H9 (cell line): ENCODE measurements at regions not wholly inside any gene's neighbourhood (a gene's known extent, or its start where the extent isn't known, plus 50 kb on each side); places are given as distances from the start of the nearest gene placed in this dataset.

Source experiments
- DNase-seq: peaks from one replicate; pipeline ENCODE4 v3.0.0-alpha.2; 2017
- H2AFZ ChIP-seq: one replicate; pipeline ENCODE4 v1.6.1; 2013; ENCODE audit warnings: mild to moderate bottlenecking, low read length, control low read depth, moderate library complexity
- H2AK5ac ChIP-seq: 2 replicates; pipeline ENCODE4 v1.6.1; 2013; ENCODE audit warnings: low read length, control low read depth, mixed read lengths; ENCODE audit not compliant: insufficient read length
- H2BK120ac ChIP-seq: one replicate; pipeline ENCODE4 v1.6.1; 2013; ENCODE audit warnings: low read depth, mild to moderate bottlenecking, low read length, control low read depth, inconsistent platforms; ENCODE audit not compliant: poor library complexity, severe bottlenecking
- H2BK12ac ChIP-seq: 2 replicates; pipeline ENCODE4 v1.6.1; 2013; ENCODE audit warnings: low read length, control low read depth, mixed read lengths, low read depth; ENCODE audit not compliant: insufficient read length
- H2BK15ac ChIP-seq: 2 replicates; pipeline ENCODE4 v1.6.1; 2013; ENCODE audit warnings: low read depth, low read length, control low read depth
- H2BK20ac ChIP-seq: one replicate; pipeline ENCODE4 v1.6.1; 2013; ENCODE audit warnings: low read depth, mild to moderate bottlenecking, low read length, control low read depth, inconsistent platforms; ENCODE audit not compliant: poor library complexity, severe bottlenecking
- H2BK5ac ChIP-seq: 2 replicates; pipeline ENCODE4 v1.6.1; 2013; ENCODE audit warnings: low read length, control low read depth, mixed read lengths; ENCODE audit not compliant: insufficient read length
- H3K14ac ChIP-seq: 2 replicates; pipeline ENCODE4 v1.6.1; 2013; ENCODE audit warnings: low read length, control low read depth; ENCODE audit not compliant: insufficient read depth
- H3K18ac ChIP-seq: 2 replicates; pipeline ENCODE4 v1.6.1; 2013; ENCODE audit warnings: low read depth, mild to moderate bottlenecking, mixed read lengths, low read length, control low read depth; ENCODE audit not compliant: insufficient read length
- H3K23ac ChIP-seq: 2 replicates; pipeline ENCODE4 v1.6.1; 2013; ENCODE audit warnings: low read length, control low read depth, mixed read lengths, low read depth; ENCODE audit not compliant: insufficient read length
- H3K23me2 ChIP-seq: 2 replicates; pipeline ENCODE4 v1.6.1; 2013; ENCODE audit warnings: low read depth, mild to moderate bottlenecking, mixed read lengths, low read length, control low read depth; ENCODE audit not compliant: insufficient read length, poor library complexity, severe bottlenecking
- H3K27ac ChIP-seq: 2 replicates; pipeline ENCODE4 v1.5.1; 2013; ENCODE audit warnings: low read length, control low read depth, mixed read lengths, low read depth; ENCODE audit not compliant: insufficient read length
- H3K27me3 ChIP-seq: 2 replicates; pipeline ENCODE4 v1.6.1; 2013; ENCODE audit warnings: low read length, control low read depth, inconsistent platforms; ENCODE audit not compliant: insufficient read depth
- H3K4ac ChIP-seq: 2 replicates; pipeline ENCODE4 v1.6.1; 2013; ENCODE audit warnings: low read depth, mild to moderate bottlenecking, control low read depth, inconsistent platforms, low read length, moderate library complexity
- H3K4me1 ChIP-seq: 2 replicates; pipeline ENCODE4 v1.6.1; 2013; ENCODE audit warnings: low read length, control low read depth, inconsistent platforms; ENCODE audit not compliant: insufficient read depth
- H3K4me2 ChIP-seq: 2 replicates; pipeline ENCODE4 v1.6.1; 2013; ENCODE audit warnings: low read length, control low read depth, mixed read lengths; ENCODE audit not compliant: insufficient read length, insufficient read depth
- H3K56ac ChIP-seq: 2 replicates; pipeline ENCODE4 v1.6.1; 2013; ENCODE audit warnings: low read depth, mild to moderate bottlenecking, mixed read lengths, low read length, control low read depth; ENCODE audit not compliant: insufficient read length
- H3K79me1 ChIP-seq: 2 replicates; pipeline ENCODE4 v1.6.1; 2013; ENCODE audit warnings: low read depth, mild to moderate bottlenecking, moderate library complexity, low read length, control low read depth, inconsistent platforms; ENCODE audit not compliant: insufficient read depth, poor library complexity, severe bottlenecking
- H3K79me2 ChIP-seq: 2 replicates; pipeline ENCODE4 v1.6.1; 2013; ENCODE audit warnings: low read length, control low read depth, inconsistent platforms; ENCODE audit not compliant: insufficient read depth
- H3K9ac ChIP-seq: 2 replicates; pipeline ENCODE4 v1.6.1; 2013; ENCODE audit warnings: low read length, control low read depth, mixed read lengths; ENCODE audit not compliant: insufficient read length; ENCODE audit errors: extremely low read depth
- H3K9me3 ChIP-seq: one replicate; pipeline ENCODE4 v1.6.1; 2013; ENCODE audit warnings: low read depth, low read length, inconsistent platforms; ENCODE audit not compliant: control insufficient read depth
- H3T11ph ChIP-seq: one replicate; pipeline ENCODE4 v1.6.1; 2013; ENCODE audit warnings: mild to moderate bottlenecking, low read length, control low read depth, inconsistent platforms
- H4K20me1 ChIP-seq: one replicate; pipeline ENCODE4 v1.6.1; 2013; ENCODE audit not compliant: control insufficient read depth, insufficient read length, insufficient read depth
- H4K5ac ChIP-seq: 2 replicates; pipeline ENCODE4 v1.6.1; 2013; ENCODE audit warnings: low read depth, mild to moderate bottlenecking, mixed read lengths, low read length, control low read depth; ENCODE audit not compliant: insufficient read length
- H4K8ac ChIP-seq: replicated peaks from 2 replicates; pipeline ENCODE4 v1.6.1; 2013; ENCODE audit warnings: low read length, control low read depth, mixed read lengths, low read depth; ENCODE audit not compliant: insufficient read length
- H4K91ac ChIP-seq: 2 replicates; pipeline ENCODE4 v1.6.1; 2013; ENCODE audit warnings: low read depth, mild to moderate bottlenecking, moderate library complexity, mixed read lengths, low read length, control low read depth; ENCODE audit not compliant: insufficient read length
- H3K27ac Mint-ChIP-seq, 3 experiments: 2 replicates in 2 of 3; 3 replicates in 1 of 3; pipeline ENCODE4 v1.8.0; 2020 to 2021; ENCODE audit warnings: mixed read lengths in 3 of 3, mild to moderate bottlenecking in 1 of 3, moderate library complexity in 1 of 3
- H3K27me3 Mint-ChIP-seq: 2 replicates; pipeline ENCODE4 v1.8.0; 2021; ENCODE audit warnings: low read depth, mild to moderate bottlenecking, moderate library complexity, mixed read lengths
- H3K36me3 Mint-ChIP-seq, 3 experiments: 2 replicates in 2 of 3; 3 replicates in 1 of 3; pipeline ENCODE4 v1.8.0; 2020 to 2021; ENCODE audit warnings: low read depth in 3 of 3, mixed read lengths in 3 of 3; ENCODE audit not compliant: insufficient read depth in 1 of 3
- H3K4me1 Mint-ChIP-seq, 2 experiments: 2 replicates each; pipeline ENCODE4 v1.8.0; 2020; ENCODE audit warnings: mixed read lengths in 2 of 2
- H3K4me3 Mint-ChIP-seq, 2 experiments: 2 replicates in 1 of 2; 3 replicates in 1 of 2; pipeline ENCODE4 v1.8.0; 2020 to 2021; ENCODE audit warnings: mild to moderate bottlenecking in 2 of 2, mixed read lengths in 2 of 2, moderate library complexity in 1 of 2
- H3K9me3 Mint-ChIP-seq, 2 experiments: 2 replicates in 1 of 2; 3 replicates in 1 of 2; pipeline ENCODE4 v1.8.0; 2020; ENCODE audit warnings: mild to moderate bottlenecking in 2 of 2, mixed read lengths in 2 of 2, moderate library complexity in 1 of 2
- WGBS: extraction: QIAGEN DNeasy Blood & Tissue Kit; methylation state at CpG from one replicate; pipeline ENCODE4 v1.1.7; 2013; ENCODE audit warnings: missing lambda C conversion rate, low lambda C conversion rate, mixed read lengths; ENCODE audit not compliant: insufficient read length; ENCODE audit errors: extremely low coverage; 5-methylcytosine and 5-hydroxymethylcytosine counted together
- TF ChIP-seq, protein P1 (sequence below): fragments of 200-600 bp; sonication (generic); conservative IDR thresholded peaks from 3 replicates; pipeline ENCODE4 v1.8.0; 2021; ENCODE audit warnings: antibody characterized with exemption, mild to moderate bottlenecking

DNA sequence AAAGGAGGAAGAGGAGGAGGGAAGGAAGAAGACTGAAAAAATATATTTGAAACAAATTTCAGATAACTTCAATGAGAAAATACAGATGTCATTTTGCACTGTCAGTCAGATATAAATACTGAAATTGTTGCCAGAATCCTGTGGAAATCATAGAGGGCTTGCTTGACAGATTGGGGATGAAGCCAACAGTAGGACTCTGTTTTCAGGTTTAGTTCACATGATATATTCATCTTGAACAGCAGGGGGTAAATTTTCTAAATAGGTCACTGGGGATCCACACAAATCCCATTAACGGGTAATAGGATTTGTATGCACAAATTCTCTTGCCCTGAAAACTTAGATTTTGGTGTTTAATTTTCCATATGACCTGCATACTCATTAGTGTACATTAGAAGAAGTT is 103.3 kb upstream of the PCDH18 start:
- Histone ChIP-seq H3K23me2 (no peaks in the 10 kb centered on the region), H3K14ac (no peak overlapping the region), H4K20me1 (no peaks in the 10 kb centered on the region), H3K18ac (no peak overlapping the region), H3K4me1 (no peaks in the 10 kb centered on the region), H3K79me2 (no peaks in the 10 kb centered on the region), H3K79me1 (no peaks in the 10 kb centered on the region), H3K9me3 (no peaks in the 10 kb centered on the region), H2BK12ac (no peak overlapping the region), H2AFZ (no peak overlapping the region), H3K4ac (no peak overlapping the region), H3K56ac (no peak overlapping the region), H2BK15ac (no peak overlapping the region), H3K27ac (no peak overlapping the region), H2AK5ac (no peak overlapping the region), H3T11ph (no peak overlapping the region), H2BK5ac (no peak overlapping the region), H4K5ac (no peak overlapping the region), H4K8ac (no peak overlapping the region), H2BK20ac (no peak overlapping the region), H3K27me3 (no peaks in the 10 kb centered on the region), H2BK120ac (no peak overlapping the region), H3K9ac (no peak overlapping the region), H4K91ac (no peak overlapping the region), H3K4me2 (no peak overlapping the region), H3K23ac (no peak overlapping the region)
- WGBS = no CpG with 5 or more reads among the region's 1 CpG
- no peaks in the 10 kb centered on the region; a peak in 1 of 7 replicates for H3K36me3 Mint-ChIP-seq
- no peak overlapping the region for H3K4me3 Mint-ChIP-seq
- H3K4me1 Mint-ChIP-seq = peaks cover 4 to 10% of the 10 kb centered on the region in 2 experiments
- DNase-seq = no peak
- TF ChIP-seq, protein P1, sequence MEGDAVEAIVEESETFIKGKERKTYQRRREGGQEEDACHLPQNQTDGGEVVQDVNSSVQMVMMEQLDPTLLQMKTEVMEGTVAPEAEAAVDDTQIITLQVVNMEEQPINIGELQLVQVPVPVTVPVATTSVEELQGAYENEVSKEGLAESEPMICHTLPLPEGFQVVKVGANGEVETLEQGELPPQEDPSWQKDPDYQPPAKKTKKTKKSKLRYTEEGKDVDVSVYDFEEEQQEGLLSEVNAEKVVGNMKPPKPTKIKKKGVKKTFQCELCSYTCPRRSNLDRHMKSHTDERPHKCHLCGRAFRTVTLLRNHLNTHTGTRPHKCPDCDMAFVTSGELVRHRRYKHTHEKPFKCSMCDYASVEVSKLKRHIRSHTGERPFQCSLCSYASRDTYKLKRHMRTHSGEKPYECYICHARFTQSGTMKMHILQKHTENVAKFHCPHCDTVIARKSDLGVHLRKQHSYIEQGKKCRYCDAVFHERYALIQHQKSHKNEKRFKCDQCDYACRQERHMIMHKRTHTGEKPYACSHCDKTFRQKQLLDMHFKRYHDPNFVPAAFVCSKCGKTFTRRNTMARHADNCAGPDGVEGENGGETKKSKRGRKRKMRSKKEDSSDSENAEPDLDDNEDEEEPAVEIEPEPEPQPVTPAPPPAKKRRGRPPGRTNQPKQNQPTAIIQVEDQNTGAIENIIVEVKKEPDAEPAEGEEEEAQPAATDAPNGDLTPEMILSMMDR = no peak
- H3K9me3 Mint-ChIP-seq = no peaks in the 10 kb centered on the region; a peak in 1 of 5 replicates
- H3K27me3 Mint-ChIP-seq = no peaks in the 10 kb centered on the region
- no peak overlapping the region for H3K27ac Mint-ChIP-seq
